ENCODE measurements at regions not wholly inside any gene's neighbourhood (a gene's known extent, or its start where the extent isn't known, plus 50 kb on each side); places are given as distances from the start of the nearest gene placed in this dataset.

GRCh38 chr12:124661341-124661740, 93.9 kb upstream of the NCOR2 start:
- Histone ChIP-seq H2BK12ac (ENCODE audit: low read length) (no peak overlapping the region), H4K12ac (ENCODE audit: low read depth, low read length) (no peak overlapping the region), H3K27me3 (ENCODE audit: insufficient read depth, low read length) (no peaks in the 10 kb centered on the region), H2BK5ac (ENCODE audit: low read depth, low read length, poor library complexity) (no peak overlapping the region), H3K18ac (ENCODE audit: low read length) (no peak overlapping the region), H2BK120ac (ENCODE audit: insufficient read depth, low read length, poor library complexity) (no peak overlapping the region), H3K14ac (ENCODE audit: low read length) (no peak overlapping the region), H3K4me2 (ENCODE audit: low read length) (no peak overlapping the region), H3K9ac (ENCODE audit: low read length) (no peak overlapping the region), H2AK5ac (ENCODE audit: low read length) (no peak overlapping the region), H3K9me3 (ENCODE audit: insufficient read depth, low read depth, low read length) (peaks cover 5% of the 10 kb centered on the region), H3K79me1 (ENCODE audit: low read length) (peaks cover 5% of the 10 kb centered on the region), H3K79me2 (ENCODE audit: control insufficient read depth, insufficient read depth, low read length, poor library complexity) (no peaks in the 10 kb centered on the region), H4K8ac (ENCODE audit: low read depth, low read length) (no peak overlapping the region), H3K36me3 (ENCODE audit: control insufficient read depth in 1 of 2, insufficient read depth in 2 of 2, low read length in 2 of 2) (no peaks in the 10 kb centered on the region), H2AFZ (ENCODE audit: insufficient read depth, low read length, poor library complexity) (no peak overlapping the region), H3K4me3 (ENCODE audit: low read depth, low read length) (no peak overlapping the region), H4K91ac (ENCODE audit: low read depth, low read length) (no peak overlapping the region), H3K27ac (ENCODE audit: low read depth, low read length) (no peak overlapping the region), H3K4ac (ENCODE audit: low read depth, low read length) (no peak overlapping the region), H3K23ac (ENCODE audit: low read length) (no peak overlapping the region), H3K4me1 (ENCODE audit: control insufficient read depth in 1 of 2, insufficient read depth in 2 of 2, low read length in 2 of 2) (peaks cover 3 to 10% of the 10 kb centered on the region in 2 experiments)
- WGBS (ENCODE audit: extremely low coverage, insufficient coverage, insufficient read length), result no CpG with 5 or more reads among the region's 7 CpGs
- DNase-seq, result no peak

GRCh38 chr12:124660851-124661250, 93.4 kb upstream of the NCOR2 start:
- no peaks in the 10 kb centered on the region for H3K79me2 ChIP-seq (ENCODE audit: control insufficient read depth, insufficient read depth, low read length, poor library complexity)
- H3K9me3 ChIP-seq (ENCODE audit: insufficient read depth, low read depth, low read length), result peaks cover 5% of the 10 kb centered on the region
- H3K4ac ChIP-seq (ENCODE audit: low read depth, low read length), result no peak overlapping the region
- no peak overlapping the region for H2AK5ac ChIP-seq (ENCODE audit: low read length)
- H3K36me3 ChIP-seq (ENCODE audit: control insufficient read depth in 1 of 2, insufficient read depth in 2 of 2, low read length in 2 of 2), result no peaks in the 10 kb centered on the region
- no peak overlapping the region for H3K18ac ChIP-seq (ENCODE audit: low read length)
- no peak overlapping the region for H2AFZ ChIP-seq (ENCODE audit: insufficient read depth, low read length, poor library complexity)
- H4K8ac ChIP-seq (ENCODE audit: low read depth, low read length), result no peak overlapping the region
- DNase-seq, result no peak
- no peak overlapping the region for H3K14ac ChIP-seq (ENCODE audit: low read length)
- no peak overlapping the region for H2BK12ac ChIP-seq (ENCODE audit: low read length)
- H3K9ac ChIP-seq (ENCODE audit: low read length), result no peak overlapping the region
- no peak overlapping the region for H3K27ac ChIP-seq (ENCODE audit: low read depth, low read length)
- H4K91ac ChIP-seq (ENCODE audit: low read depth, low read length), result no peak overlapping the region
- no peak overlapping the region for H3K4me3 ChIP-seq (ENCODE audit: low read depth, low read length)
- H3K4me2 ChIP-seq (ENCODE audit: low read length), result no peak overlapping the region
- H2BK120ac ChIP-seq (ENCODE audit: insufficient read depth, low read length, poor library complexity), result no peak overlapping the region
- WGBS (ENCODE audit: extremely low coverage, insufficient coverage, insufficient read length), result no CpG with 5 or more reads among the region's 20 CpGs
- no peak overlapping the region for H3K23ac ChIP-seq (ENCODE audit: low read length)
- H3K27me3 ChIP-seq (ENCODE audit: insufficient read depth, low read length), result no peaks in the 10 kb centered on the region
- H2BK5ac ChIP-seq (ENCODE audit: low read depth, low read length, poor library complexity), result no peak overlapping the region
- peaks cover 6 to 11% of the 10 kb centered on the region in 2 experiments for H3K4me1 ChIP-seq (ENCODE audit: control insufficient read depth in 1 of 2, insufficient read depth in 2 of 2, low read length in 2 of 2)
- H4K12ac ChIP-seq (ENCODE audit: low read depth, low read length), result no peak overlapping the region
- H3K79me1 ChIP-seq (ENCODE audit: low read length), result peaks cover 5% of the 10 kb centered on the region

GRCh38 chr12:124658806-124659402, 91.5 kb upstream of the NCOR2 start:
- no peak overlapping the region for H3K23ac ChIP-seq (ENCODE audit: low read length)
- H3K4me1 ChIP-seq (ENCODE audit: control insufficient read depth in 1 of 2, insufficient read depth in 2 of 2, low read length in 2 of 2), result peaks cover 6 to 7% of the 10 kb centered on the region in 2 experiments
- H2AFZ ChIP-seq (ENCODE audit: insufficient read depth, low read length, poor library complexity), result no peak overlapping the region
- DNase-seq, result no peak
- H3K9ac ChIP-seq (ENCODE audit: low read length), result no peak overlapping the region
- no peak overlapping the region for H4K12ac ChIP-seq (ENCODE audit: low read depth, low read length)
- no peak overlapping the region for H3K27ac ChIP-seq (ENCODE audit: low read depth, low read length)
- H3K4ac ChIP-seq (ENCODE audit: low read depth, low read length), result no peak overlapping the region
- H4K91ac ChIP-seq (ENCODE audit: low read depth, low read length), result no peak overlapping the region
- no peak overlapping the region for H3K18ac ChIP-seq (ENCODE audit: low read length)
- no CpG with 5 or more reads among the region's 8 CpGs for WGBS (ENCODE audit: extremely low coverage, insufficient coverage, insufficient read length)
- no peak overlapping the region for H3K14ac ChIP-seq (ENCODE audit: low read length)
- H3K9me3 ChIP-seq (ENCODE audit: insufficient read depth, low read depth, low read length), result peaks cover 2% of the 10 kb centered on the region
- no peak overlapping the region for H2BK5ac ChIP-seq (ENCODE audit: low read depth, low read length, poor library complexity)
- no peak overlapping the region for H2AK5ac ChIP-seq (ENCODE audit: low read length)
- no peaks in the 10 kb centered on the region for H3K79me1 ChIP-seq (ENCODE audit: low read length)
- H2BK120ac ChIP-seq (ENCODE audit: insufficient read depth, low read length, poor library complexity), result no peak overlapping the region
- no peak overlapping the region for H4K8ac ChIP-seq (ENCODE audit: low read depth, low read length)
- no peak overlapping the region for H3K4me2 ChIP-seq (ENCODE audit: low read length)
- no peaks in the 10 kb centered on the region for H3K79me2 ChIP-seq (ENCODE audit: control insufficient read depth, insufficient read depth, low read length, poor library complexity)
- no peak overlapping the region for H3K4me3 ChIP-seq (ENCODE audit: low read depth, low read length)
- no peak overlapping the region for H2BK12ac ChIP-seq (ENCODE audit: low read length)
- no peaks in the 10 kb centered on the region for H3K36me3 ChIP-seq (ENCODE audit: control insufficient read depth in 1 of 2, insufficient read depth in 2 of 2, low read length in 2 of 2)
- H3K27me3 ChIP-seq (ENCODE audit: insufficient read depth, low read length), result no peaks in the 10 kb centered on the region

- H3K9me3 ChIP-seq (ENCODE audit: insufficient read depth, low read depth, low read length), result peaks cover 2% of the 10 kb centered on the region
- no peak overlapping the region for H4K12ac ChIP-seq (ENCODE audit: low read depth, low read length)
- H2BK5ac ChIP-seq (ENCODE audit: low read depth, low read length, poor library complexity), result no peak overlapping the region
- no peak overlapping the region for H3K27ac ChIP-seq (ENCODE audit: low read depth, low read length)
- no peak overlapping the region for H3K9ac ChIP-seq (ENCODE audit: low read length)
- no peak overlapping the region for H4K8ac ChIP-seq (ENCODE audit: low read depth, low read length)
- H2AFZ ChIP-seq (ENCODE audit: insufficient read depth, low read length, poor library complexity), result no peak overlapping the region
- no CpG with 5 or more reads among the region's 4 CpGs for WGBS (ENCODE audit: extremely low coverage, insufficient coverage, insufficient read length)
- H2BK12ac ChIP-seq (ENCODE audit: low read length), result no peak overlapping the region
- no peak overlapping the region for H3K4ac ChIP-seq (ENCODE audit: low read depth, low read length)
- no peak overlapping the region for H3K4me2 ChIP-seq (ENCODE audit: low read length)
- no peaks in the 10 kb centered on the region for H3K79me1 ChIP-seq (ENCODE audit: low read length)
- H3K79me2 ChIP-seq (ENCODE audit: control insufficient read depth, insufficient read depth, low read length, poor library complexity), result no peaks in the 10 kb centered on the region
- no peak overlapping the region for H3K23ac ChIP-seq (ENCODE audit: low read length)
- H3K36me3 ChIP-seq (ENCODE audit: control insufficient read depth in 1 of 2, insufficient read depth in 2 of 2, low read length in 2 of 2), result no peaks in the 10 kb centered on the region
- no peak overlapping the region for H2AK5ac ChIP-seq (ENCODE audit: low read length)
- no peak for DNase-seq
- H4K91ac ChIP-seq (ENCODE audit: low read depth, low read length), result no peak overlapping the region
- H3K14ac ChIP-seq (ENCODE audit: low read length), result no peak overlapping the region
- no peak overlapping the region for H3K18ac ChIP-seq (ENCODE audit: low read length)
- no peak overlapping the region for H2BK120ac ChIP-seq (ENCODE audit: insufficient read depth, low read length, poor library complexity)
- H3K27me3 ChIP-seq (ENCODE audit: insufficient read depth, low read length), result no peaks in the 10 kb centered on the region
- peaks cover 5 to 7% of the 10 kb centered on the region in 2 experiments for H3K4me1 ChIP-seq (ENCODE audit: control insufficient read depth in 1 of 2, insufficient read depth in 2 of 2, low read length in 2 of 2)
- H3K4me3 ChIP-seq (ENCODE audit: low read depth, low read length), result no peak overlapping the region
Observed at GRCh38 chr12:124658302-124658701, 90.9 kb upstream of the NCOR2 start.

Measured in trophoblast cell (in vitro differentiated cells and primary cell).